ENCODE measurements at regions not wholly inside any gene's neighbourhood (a gene's known extent, or its start where the extent isn't known, plus 50 kb on each side); places are given as distances from the start of the nearest gene placed in this dataset.

DNA sequence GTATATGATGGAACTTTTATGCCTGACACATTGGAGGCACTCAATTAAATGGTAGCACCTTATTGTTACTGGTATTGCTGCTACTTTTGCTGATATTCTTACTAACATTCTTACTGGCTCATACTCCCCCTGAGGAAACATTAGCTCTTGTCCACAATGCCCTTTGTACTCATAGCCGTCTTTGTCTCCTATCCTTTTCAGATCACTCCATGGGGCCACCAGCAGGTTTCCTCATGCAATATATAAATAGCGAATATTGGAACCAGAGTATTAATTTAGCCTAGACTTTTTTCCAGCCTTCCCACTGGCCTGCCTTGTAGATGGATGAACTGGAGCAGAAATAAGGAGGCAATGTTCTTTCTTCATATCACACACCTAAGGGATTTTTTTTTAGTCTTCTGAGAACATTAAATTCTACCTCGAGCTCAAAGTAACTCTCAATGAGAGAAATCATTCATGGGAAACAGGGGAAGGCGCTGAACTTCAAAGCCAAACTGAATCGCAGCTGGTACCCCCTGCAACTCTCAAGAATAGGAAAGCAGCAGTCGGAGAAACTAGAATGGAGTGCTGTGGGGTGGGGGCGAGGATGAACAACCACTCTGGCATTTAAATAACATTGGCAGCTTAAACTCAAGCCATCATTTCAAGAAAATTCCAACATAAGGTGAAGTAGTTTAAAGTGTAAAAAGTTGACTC, 300.3 kb downstream of the TAFA4 start:
- no peak for TF ChIP-seq EZH2 (IDR thresholded peaks at IDR 0.05; ENCODE audit: borderline replicate concordance, low read depth, low read length, severe bottlenecking)
- TF ChIP-seq, protein P1, sequence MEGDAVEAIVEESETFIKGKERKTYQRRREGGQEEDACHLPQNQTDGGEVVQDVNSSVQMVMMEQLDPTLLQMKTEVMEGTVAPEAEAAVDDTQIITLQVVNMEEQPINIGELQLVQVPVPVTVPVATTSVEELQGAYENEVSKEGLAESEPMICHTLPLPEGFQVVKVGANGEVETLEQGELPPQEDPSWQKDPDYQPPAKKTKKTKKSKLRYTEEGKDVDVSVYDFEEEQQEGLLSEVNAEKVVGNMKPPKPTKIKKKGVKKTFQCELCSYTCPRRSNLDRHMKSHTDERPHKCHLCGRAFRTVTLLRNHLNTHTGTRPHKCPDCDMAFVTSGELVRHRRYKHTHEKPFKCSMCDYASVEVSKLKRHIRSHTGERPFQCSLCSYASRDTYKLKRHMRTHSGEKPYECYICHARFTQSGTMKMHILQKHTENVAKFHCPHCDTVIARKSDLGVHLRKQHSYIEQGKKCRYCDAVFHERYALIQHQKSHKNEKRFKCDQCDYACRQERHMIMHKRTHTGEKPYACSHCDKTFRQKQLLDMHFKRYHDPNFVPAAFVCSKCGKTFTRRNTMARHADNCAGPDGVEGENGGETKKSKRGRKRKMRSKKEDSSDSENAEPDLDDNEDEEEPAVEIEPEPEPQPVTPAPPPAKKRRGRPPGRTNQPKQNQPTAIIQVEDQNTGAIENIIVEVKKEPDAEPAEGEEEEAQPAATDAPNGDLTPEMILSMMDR (IDR thresholded peaks at IDR 0.05; ENCODE audit: borderline replicate concordance, extremely low read depth, low read length, poor library complexity, severe bottlenecking), result no peak

Data from DND-41 (cell line).